HG03139 (cell line): ENCODE measurements at regions not wholly inside any gene's neighbourhood (a gene's known extent, or its start where the extent isn't known, plus 50 kb on each side); places are given as distances from the start of the nearest gene placed in this dataset.
A peak's percentile ranks its signal among the peaks of the same experiment; 100 is the strongest.
"Not testable (repeated sequence)": the region's sequence is repeated elsewhere in the genome, so short reads cannot be mapped to it uniquely, and the experiment has no call there.

Experiments
- ATAC-seq: cut with Tn5 transposase; IDR thresholded peaks from one replicate; pipeline ENCODE4 v1.9.1; 2021; ENCODE audit not compliant: unreplicated experiment

GRCh38 chr5:110812639-110813038 is 73.8 kb downstream of the SLC25A46 start:
- no peak for ATAC-seq

GRCh38 chr5:110815916-110816605 is 77.3 kb downstream of the SLC25A46 start:
- ATAC-seq = no peak

- ATAC-seq = no peak
Measured at GRCh38 chr5:110817459-110817858, 78.7 kb downstream of the SLC25A46 start.

GRCh38 chr5:110823571-110823970 is 84.8 kb downstream of the SLC25A46 start:
- no peak for ATAC-seq

GRCh38 chr5:110824936-110825441 is 86.2 kb downstream of the SLC25A46 start:
- no peak for ATAC-seq

- ATAC-seq = no peak
Measured at GRCh38 chr5:110832683-110833082, 93.9 kb downstream of the SLC25A46 start.

- ATAC-seq = not testable (repeated sequence)
Measured at GRCh38 chr5:110834933-110835332, 96.1 kb downstream of the SLC25A46 start.

- ATAC-seq = no peak
Measured at GRCh38 chr5:110836851-110837250, 98.0 kb downstream of the SLC25A46 start.

- not testable (repeated sequence) for ATAC-seq
Measured at GRCh38 chr5:110838357-110838756, 99.5 kb downstream of the SLC25A46 start.

GRCh38 chr5:110838961-110839360 is 100.2 kb downstream of the SLC25A46 start:
- ATAC-seq = no peak

- ATAC-seq = no peak
Measured at GRCh38 chr5:110840347-110840960, 101.6 kb downstream of the SLC25A46 start.

GRCh38 chr5:110841137-110841536 is 102.3 kb downstream of the SLC25A46 start:
- no peak for ATAC-seq

GRCh38 chr5:110842948-110843347 is 104.1 kb downstream of the SLC25A46 start:
- no peak for ATAC-seq

GRCh38 chr5:110844251-110844650 is 105.4 kb downstream of the SLC25A46 start:
- ATAC-seq = no peak

GRCh38 chr5:110846398-110847001 is 107.7 kb downstream of the SLC25A46 start:
- ATAC-seq = no peak

GRCh38 chr5:110851357-110851756 is 112.5 kb downstream of the SLC25A46 start:
- no peak for ATAC-seq

- peak; percentile 98 for ATAC-seq
Measured at GRCh38 chr5:110852053-110852452, 113.2 kb downstream of the SLC25A46 start.

GRCh38 chr5:110852541-110852940 is 113.7 kb downstream of the SLC25A46 start:
- ATAC-seq = no peak

- ATAC-seq = no peak
Measured at GRCh38 chr5:110853267-110853666, 114.5 kb downstream of the SLC25A46 start.

- ATAC-seq = no peak
Measured at GRCh38 chr5:110854200-110854599, 115.4 kb downstream of the SLC25A46 start.

GRCh38 chr5:110855961-110856360 is 117.2 kb downstream of the SLC25A46 start:
- ATAC-seq = no peak
